Thymus (tissue), 11 donors: ENCODE measurements at regions not wholly inside any gene's neighbourhood (a gene's known extent, or its start where the extent isn't known, plus 50 kb on each side); places are given as distances from the start of the nearest gene placed in this dataset.
"Not testable (repeated sequence)": the region's sequence is repeated elsewhere in the genome, so short reads cannot be mapped to it uniquely, and the experiment has no call there.

Experiments used
- DNase-seq, 9 donors: peaks; one replicate each; pipeline ENCODE4 v3.0.0-alpha.2; 2013; ENCODE audit warnings: low spot score in 9 of 9, low read depth in 6 of 9, missing footprints in 1 of 9
- H3K27ac ChIP-seq, 2 donors: one replicate each; pipeline ENCODE4 v1.5.1; 2013; ENCODE audit warnings: control low read depth in 1 of 2, low read depth in 1 of 2, low read length in 1 of 2, mild to moderate bottlenecking in 1 of 2, moderate library complexity in 1 of 2
- H3K27me3 ChIP-seq, 2 donors: one replicate each; pipeline ENCODE4 v1.5.1; 2013; ENCODE audit warnings: low read length in 1 of 2; ENCODE audit not compliant: control insufficient read depth in 2 of 2, insufficient read depth in 1 of 2
- H3K36me3 ChIP-seq, 2 donors: one replicate each; pipeline ENCODE4 v1.5.1; 2013; ENCODE audit warnings: low read length in 1 of 2, mild to moderate bottlenecking in 1 of 2, moderate library complexity in 1 of 2; ENCODE audit not compliant: control insufficient read depth in 2 of 2, insufficient read depth in 2 of 2
- H3K4me1 ChIP-seq, 2 donors: one replicate each; pipeline ENCODE4 v1.5.1; 2013; ENCODE audit warnings: low read length in 2 of 2; ENCODE audit not compliant: control insufficient read depth in 2 of 2, insufficient read depth in 2 of 2
- H3K4me3 ChIP-seq, 2 donors: one replicate each; pipeline ENCODE4 v1.5.1; 2013; ENCODE audit warnings: low read length in 2 of 2, control low read depth in 1 of 2, mild to moderate bottlenecking in 1 of 2
- H3K9me3 ChIP-seq, 2 donors: one replicate each; pipeline ENCODE4 v1.5.1; 2013; ENCODE audit warnings: low read length in 1 of 2, mild to moderate bottlenecking in 1 of 2; ENCODE audit not compliant: control insufficient read depth in 2 of 2, insufficient read depth in 1 of 2
- WGBS: extraction: QIAGEN DNeasy Blood & Tissue Kit; methylation state at CpG from one replicate; pipeline ENCODE4 v1.1.7; 2013; 5-methylcytosine and 5-hydroxymethylcytosine counted together
- donor health status: healthy.

GRCh38 chr12:87599459-87599858, 429.7 kb downstream of the C12orf50 start:
- no peak overlapping the region for H3K4me3 ChIP-seq
- WGBS, result 85% methylated on average over 3 of the region's 3 CpGs
- H3K9me3 ChIP-seq, result no peaks in the 10 kb centered on the region
- no peaks in the 10 kb centered on the region for H3K27me3 ChIP-seq
- H3K4me1 ChIP-seq, result no peaks in the 10 kb centered on the region
- H3K27ac ChIP-seq, result no peak overlapping the region
- DNase-seq, result no peak
- H3K36me3 ChIP-seq, result no peaks in the 10 kb centered on the region

GRCh38 chr12:87597114-87597513, 432.1 kb downstream of the C12orf50 start:
- Histone ChIP-seq H3K27ac (no peak overlapping the region), H3K4me3 (no peak overlapping the region), H3K27me3 (no peaks in the 10 kb centered on the region), H3K9me3 (no peaks in the 10 kb centered on the region), H3K36me3 (no peaks in the 10 kb centered on the region), H3K4me1 (no peaks in the 10 kb centered on the region)
- DNase-seq, result no peak
- WGBS, result 76% methylated on average over 3 of the region's 3 CpGs

GRCh38 chr12:87596636-87597035, 432.6 kb downstream of the C12orf50 start:
- Histone ChIP-seq H3K27ac (no peak overlapping the region), H3K27me3 (no peaks in the 10 kb centered on the region)

GRCh38 chr12:87596134-87596533, 433.1 kb downstream of the C12orf50 start:
- Histone ChIP-seq H3K9me3 (no peaks in the 10 kb centered on the region), H3K27me3 (no peaks in the 10 kb centered on the region), H3K36me3 (no peaks in the 10 kb centered on the region), H3K4me1 (no peaks in the 10 kb centered on the region), H3K4me3 (no peak overlapping the region), H3K27ac (no peak overlapping the region)
- 93% methylated on average over 5 of the region's 5 CpGs for WGBS
- no peak for DNase-seq

More at GRCh38 chr12:87596636-87597035, 432.6 kb downstream of the C12orf50 start:
- Histone ChIP-seq H3K4me1 (no peaks in the 10 kb centered on the region), H3K4me3 (no peak overlapping the region), H3K9me3 (no peaks in the 10 kb centered on the region), H3K36me3 (no peaks in the 10 kb centered on the region)
- DNase-seq, result no peak
- WGBS, result 96% methylated on average over 1 of the region's 1 CpG

- DNase-seq, result no peak
- no peaks in the 10 kb centered on the region for H3K36me3 ChIP-seq
- no peak overlapping the region for H3K4me3 ChIP-seq
- no peak overlapping the region for H3K27ac ChIP-seq
- H3K27me3 ChIP-seq, result no peaks in the 10 kb centered on the region
- 71% methylated on average over 2 of the region's 2 CpGs for whole genome bisulfite sequencing
- no peaks in the 10 kb centered on the region for H3K9me3 ChIP-seq
- no peaks in the 10 kb centered on the region for H3K4me1 ChIP-seq
Measured at GRCh38 chr12:87585882-87586557, 443.2 kb downstream of the C12orf50 start.

GRCh38 chr12:87579091-87579490, 450.1 kb downstream of the C12orf50 start:
- H3K9me3 ChIP-seq, H3K36me3 ChIP-seq, H3K27me3 ChIP-seq, DNase-seq, H3K27ac ChIP-seq, H3K4me1 ChIP-seq, H3K4me3 ChIP-seq: not testable (repeated sequence)
- 77% methylated on average over 4 of the region's 4 CpGs for WGBS

- H3K27me3 ChIP-seq, result no peaks in the 10 kb centered on the region
- H3K27ac ChIP-seq, result no peak overlapping the region
- no peak overlapping the region for H3K4me3 ChIP-seq
- no peaks in the 10 kb centered on the region for H3K4me1 ChIP-seq
- no peak for DNase-seq
- H3K36me3 ChIP-seq, result no peaks in the 10 kb centered on the region
- 52% methylated on average over 2 of the region's 2 CpGs for WGBS
- no peaks in the 10 kb centered on the region for H3K9me3 ChIP-seq
Measured at GRCh38 chr12:87575906-87576305, 453.3 kb downstream of the C12orf50 start.

GRCh38 chr12:87566918-87567317, 462.3 kb downstream of the C12orf50 start:
- not testable (repeated sequence) for H3K27ac ChIP-seq, DNase-seq, H3K27me3 ChIP-seq, H3K4me3 ChIP-seq, H3K9me3 ChIP-seq, H3K4me1 ChIP-seq, H3K36me3 ChIP-seq
- 92% methylated on average over 4 of the region's 4 CpGs for WGBS

GRCh38 chr12:87556985-87557384, 472.2 kb downstream of the C12orf50 start:
- no peak overlapping the region for H3K4me3 ChIP-seq
- H3K27ac ChIP-seq, result no peak overlapping the region
- 91% methylated on average over 5 of the region's 5 CpGs for WGBS
- no peaks in the 10 kb centered on the region for H3K4me1 ChIP-seq
- H3K9me3 ChIP-seq, result no peaks in the 10 kb centered on the region
- no peak for DNase-seq
- H3K27me3 ChIP-seq, result no peaks in the 10 kb centered on the region
- H3K36me3 ChIP-seq, result no peaks in the 10 kb centered on the region
